ENCODE measurements at regions not wholly inside any gene's neighbourhood (a gene's known extent, or its start where the extent isn't known, plus 50 kb on each side); places are given as distances from the start of the nearest gene placed in this dataset.

DNA sequence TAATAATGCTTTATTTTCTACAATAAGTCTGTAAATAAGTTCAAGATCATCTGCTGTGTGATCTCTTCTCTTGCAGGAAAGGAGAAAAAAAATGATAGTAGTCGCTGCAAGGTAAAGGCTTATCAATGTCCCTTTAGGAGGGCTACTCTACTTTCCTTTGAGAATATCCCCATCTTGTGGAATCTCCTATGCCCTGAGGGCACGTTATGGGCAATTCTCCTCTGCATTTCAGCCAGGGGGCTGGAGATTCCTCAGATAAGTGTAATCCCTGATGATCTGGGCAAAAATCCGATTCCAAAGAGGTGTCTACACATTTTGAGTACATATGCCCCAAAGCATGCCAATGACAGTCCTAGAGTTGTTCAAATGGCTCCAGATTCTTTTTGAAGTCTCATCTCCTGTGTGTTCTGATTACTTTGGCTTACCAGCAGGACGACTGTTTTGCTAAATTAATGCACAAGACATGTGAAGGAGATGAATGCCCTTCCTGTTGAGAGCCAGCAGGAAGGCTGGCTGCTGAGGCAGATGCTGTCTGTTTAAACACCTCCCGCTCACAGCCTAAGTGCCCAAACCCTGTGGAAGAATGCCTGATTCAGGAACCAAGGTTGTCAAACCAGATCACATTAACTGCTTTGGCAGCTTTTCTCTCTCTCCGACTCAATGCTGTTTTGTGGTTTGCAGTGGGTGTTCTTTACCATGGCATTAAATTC is 171.2 kb upstream of the COL1A2 start:
- DNase-seq (ENCODE audit: low read depth, low spot score) (peak; percentile 77), FAIRE-seq (peak; percentile 37)
- H3K9me1 ChIP-seq (replicated peaks; ENCODE audit: control insufficient read depth, extremely low read depth, insufficient read depth, low read length), result no peaks in the 10 kb centered on the region
- peaks cover 8% of the 10 kb centered on the region for H3K4me1 ChIP-seq (ENCODE audit: control insufficient read depth, extremely low read depth, insufficient read depth, low read length)
- H2AFZ ChIP-seq (ENCODE audit: low read depth, low read length), result peak overlapping the region; percentile 97
- TF ChIP-seq, protein P1, sequence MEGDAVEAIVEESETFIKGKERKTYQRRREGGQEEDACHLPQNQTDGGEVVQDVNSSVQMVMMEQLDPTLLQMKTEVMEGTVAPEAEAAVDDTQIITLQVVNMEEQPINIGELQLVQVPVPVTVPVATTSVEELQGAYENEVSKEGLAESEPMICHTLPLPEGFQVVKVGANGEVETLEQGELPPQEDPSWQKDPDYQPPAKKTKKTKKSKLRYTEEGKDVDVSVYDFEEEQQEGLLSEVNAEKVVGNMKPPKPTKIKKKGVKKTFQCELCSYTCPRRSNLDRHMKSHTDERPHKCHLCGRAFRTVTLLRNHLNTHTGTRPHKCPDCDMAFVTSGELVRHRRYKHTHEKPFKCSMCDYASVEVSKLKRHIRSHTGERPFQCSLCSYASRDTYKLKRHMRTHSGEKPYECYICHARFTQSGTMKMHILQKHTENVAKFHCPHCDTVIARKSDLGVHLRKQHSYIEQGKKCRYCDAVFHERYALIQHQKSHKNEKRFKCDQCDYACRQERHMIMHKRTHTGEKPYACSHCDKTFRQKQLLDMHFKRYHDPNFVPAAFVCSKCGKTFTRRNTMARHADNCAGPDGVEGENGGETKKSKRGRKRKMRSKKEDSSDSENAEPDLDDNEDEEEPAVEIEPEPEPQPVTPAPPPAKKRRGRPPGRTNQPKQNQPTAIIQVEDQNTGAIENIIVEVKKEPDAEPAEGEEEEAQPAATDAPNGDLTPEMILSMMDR (IDR thresholded peaks at IDR 0.05; ENCODE audit: extremely low read depth in 1 of 2, insufficient read depth in 1 of 2, low read depth in 1 of 2, low read length in 2 of 2), result peak; percentile 55 to 67
- no peak for TF ChIP-seq FOS (IDR thresholded peaks at IDR 0.05; ENCODE audit: borderline replicate concordance, insufficient read depth, low read length)
- peak; percentile 68 for TF ChIP-seq GATA2 (IDR thresholded peaks at IDR 0.05; ENCODE audit: insufficient read depth, insufficient read length, low read depth, low read length)
- no peak overlapping the region for H3K4me3 ChIP-seq (replicated peaks in 1 of 3; ENCODE audit: insufficient read depth in 1 of 3, low read depth in 1 of 3, low read length in 3 of 3)
- no peaks in the 10 kb centered on the region for H4K20me1 ChIP-seq (replicated peaks; ENCODE audit: control insufficient read depth, extremely low read depth, insufficient read depth, low read length)
- no peaks in the 10 kb centered on the region for H3K36me3 ChIP-seq (ENCODE audit: control insufficient read depth in 2 of 2, extremely low read depth in 1 of 2, insufficient read depth in 2 of 2, low read length in 2 of 2)
- no TSS peak for BruUV-seq (replicated peaks)
- intact Hi-C loops (cut with micrococcal nuclease) (loop anchor here (1.0 to 2.0 kb wide), 9 partner anchors 40 to 979 kb away; no protein-coding TSS in a partner anchor), dilution Hi-C loops (cut with MboI; ENCODE audit: extremely low pct_ligation_motif_present, low sequenced_read_pairs) (no loop called here)
- H3K79me2 ChIP-seq (ENCODE audit: control insufficient read depth, insufficient read depth, low read length), result no peaks in the 10 kb centered on the region
- ChIA-PET POLR2A (no interaction called here), CTCF (interaction anchor here (0.9 to 4.0 kb wide), 13 partner anchors 11 to 510 kb away, joined by 3 to 37 read pairs (median 7); partner anchors contain the start of gene COL1A2)
- H3K9me3 ChIP-seq (replicated peaks; ENCODE audit: control insufficient read depth, insufficient read depth, low read length), result no peaks in the 10 kb centered on the region
- H3K27ac ChIP-seq (ENCODE audit: insufficient read depth, low read depth, low read length), result no peak overlapping the region
- H3K27me3 ChIP-seq (ENCODE audit: control insufficient read depth in 2 of 2, insufficient read depth in 2 of 2, low read length in 2 of 2), result no peaks in the 10 kb centered on the region
- H3K9ac ChIP-seq (replicated peaks; ENCODE audit: extremely low read depth, insufficient read depth, low read length), result no peak overlapping the region
- H3K4me2 ChIP-seq (ENCODE audit: insufficient read depth, low read length), result no peak overlapping the region

DNA sequence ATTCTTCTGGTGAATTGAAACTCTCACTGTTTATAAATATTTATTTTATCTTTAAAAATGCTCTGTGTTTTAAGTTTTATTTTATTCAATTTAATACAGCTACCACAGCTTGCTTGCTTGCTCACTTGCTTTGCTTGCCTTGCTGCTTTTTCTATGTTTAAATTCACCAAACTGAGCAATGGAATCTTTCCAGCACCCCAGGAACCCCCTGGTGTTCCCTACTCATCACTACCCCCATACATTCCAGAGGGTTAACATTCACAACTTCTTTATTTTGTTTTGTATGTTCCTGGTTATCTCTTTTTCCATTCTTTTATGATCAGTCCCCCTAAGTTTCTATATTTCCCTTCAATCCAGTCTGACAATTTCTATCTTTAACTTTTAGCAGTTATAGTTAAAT is 166.5 kb upstream of the COL1A2 start:
- dilution Hi-C loops (cut with MboI; ENCODE audit: extremely low pct_ligation_motif_present, low sequenced_read_pairs) (no loop called here), intact Hi-C loops (cut with micrococcal nuclease) (no loop called here)
- ChIA-PET POLR2A (no interaction called here), CTCF (interaction anchor here (0.9 to 1.8 kb wide), 2 partner anchors 61 to 141 kb away, joined by 3 to 4 read pairs; no protein-coding TSS in a partner anchor)
- Histone ChIP-seq H3K79me2 (ENCODE audit: control insufficient read depth, insufficient read depth, low read length) (no peaks in the 10 kb centered on the region), H3K9ac (replicated peaks; ENCODE audit: extremely low read depth, insufficient read depth, low read length) (no peak overlapping the region), H2AFZ (ENCODE audit: low read depth, low read length) (no peak overlapping the region), H3K4me1 (ENCODE audit: control insufficient read depth, extremely low read depth, insufficient read depth, low read length) (peaks cover 7% of the 10 kb centered on the region), H3K4me3 (replicated peaks in 1 of 3; ENCODE audit: insufficient read depth in 1 of 3, low read depth in 1 of 3, low read length in 3 of 3) (no peak overlapping the region), H3K9me1 (replicated peaks; ENCODE audit: control insufficient read depth, extremely low read depth, insufficient read depth, low read length) (no peaks in the 10 kb centered on the region), H3K36me3 (ENCODE audit: control insufficient read depth in 2 of 2, extremely low read depth in 1 of 2, insufficient read depth in 2 of 2, low read length in 2 of 2) (no peaks in the 10 kb centered on the region), H3K27ac (ENCODE audit: insufficient read depth, low read depth, low read length) (no peak overlapping the region), H4K20me1 (replicated peaks; ENCODE audit: control insufficient read depth, extremely low read depth, insufficient read depth, low read length) (no peaks in the 10 kb centered on the region), H3K4me2 (ENCODE audit: insufficient read depth, low read length) (no peak overlapping the region), H3K27me3 (ENCODE audit: control insufficient read depth in 2 of 2, insufficient read depth in 2 of 2, low read length in 2 of 2) (no peaks in the 10 kb centered on the region), H3K9me3 (replicated peaks; ENCODE audit: control insufficient read depth, insufficient read depth, low read length) (no peaks in the 10 kb centered on the region)
- TF ChIP-seq FOS (IDR thresholded peaks at IDR 0.05; ENCODE audit: borderline replicate concordance, insufficient read depth, low read length), result no peak
- TF ChIP-seq POLR2AphosphoS5 (IDR thresholded peaks at IDR 0.05; ENCODE audit: insufficient read depth, low read depth, low read length), result no peak
- TF ChIP-seq, protein P1 (IDR thresholded peaks at IDR 0.05; ENCODE audit: extremely low read depth in 1 of 2, insufficient read depth in 1 of 2, low read depth in 1 of 2, low read length in 2 of 2), result no peak
- no peak for TF ChIP-seq GATA2 (IDR thresholded peaks at IDR 0.05; ENCODE audit: insufficient read depth, insufficient read length, low read depth, low read length)
- no peak for TF ChIP-seq JUN (IDR thresholded peaks at IDR 0.05; ENCODE audit: borderline replicate concordance, insufficient read depth, insufficient read length, low read depth)
- no peak for TF ChIP-seq MAX (IDR thresholded peaks at IDR 0.05; ENCODE audit: insufficient read depth, insufficient read length)
- no peak for TF ChIP-seq MYC (IDR thresholded peaks at IDR 0.05; ENCODE audit: low read depth, low read length)
- TF ChIP-seq POLR2A (IDR thresholded peaks at IDR 0.05; ENCODE audit: low read depth, low read length), result no peak
- no TSS peak for BruUV-seq (replicated peaks)
- no peak for DNase-seq (ENCODE audit: low read depth, low spot score)
- FAIRE-seq, result no peak
